DOHH2 (cell line): ENCODE measurements at regions not wholly inside any gene's neighbourhood (a gene's known extent, or its start where the extent isn't known, plus 50 kb on each side); places are given as distances from the start of the nearest gene placed in this dataset.

ENCODE experiments used
- H3F3A ChIP-seq: fragments of 200-600 bp; sonication (generic), shearing (Covaris generic); 2 replicates; pipeline ENCODE4 v1.6.0; 2016; ENCODE audit warnings: antibody characterized with exemption, mild to moderate bottlenecking; ENCODE audit not compliant: control insufficient read depth, insufficient read depth
- H3K27ac ChIP-seq: fragments of 200-600 bp; sonication (generic); 2 replicates; pipeline ENCODE4 v1.5.1; 2014; ENCODE audit warnings: low read depth, mild to moderate bottlenecking, low read length, moderate library complexity
- H3K27me3 ChIP-seq: fragments of 200-600 bp; sonication (generic); 2 replicates; pipeline ENCODE4 v1.6.1; 2014; ENCODE audit warnings: mild to moderate bottlenecking, low read length, mixed read lengths; ENCODE audit not compliant: control insufficient read depth
- H3K36me3 ChIP-seq: fragments of 200-600 bp; sonication (generic); 2 replicates; pipeline ENCODE4 v1.6.1; 2014; ENCODE audit warnings: mild to moderate bottlenecking, low read length, moderate library complexity, mixed read lengths; ENCODE audit not compliant: control insufficient read depth
- H3K4me1 ChIP-seq: fragments of 200-600 bp; sonication (generic); 2 replicates; pipeline ENCODE4 v1.6.1; 2014; ENCODE audit warnings: mild to moderate bottlenecking, low read length, mixed read lengths; ENCODE audit not compliant: control insufficient read depth
- H3K4me2 ChIP-seq: fragments of 200-600 bp; sonication (generic); 2 replicates; pipeline ENCODE4 v1.6.0; 2014; ENCODE audit warnings: mild to moderate bottlenecking, low read length, moderate library complexity
- H3K4me3 ChIP-seq: fragments of 200-600 bp; sonication (generic); 2 replicates; pipeline ENCODE4 v1.5.1; 2014; ENCODE audit warnings: mild to moderate bottlenecking, low read length, mixed read lengths
- H3K79me2 ChIP-seq: fragments of 200-600 bp; sonication (generic); 2 replicates; pipeline ENCODE4 v1.6.1; 2014; ENCODE audit warnings: mild to moderate bottlenecking, low read length, mixed read lengths; ENCODE audit not compliant: control insufficient read depth
- H3K9me2 ChIP-seq: fragments of 200-600 bp; sonication (generic); replicated peaks from 2 replicates; pipeline ENCODE4 v1.6.1; 2014; ENCODE audit warnings: mild to moderate bottlenecking, low read length, mixed read lengths; ENCODE audit not compliant: control insufficient read depth
- H3K9me3 ChIP-seq: fragments of 200-600 bp; sonication (generic); 2 replicates; pipeline ENCODE4 v1.6.1; 2014; ENCODE audit warnings: antibody characterized with exemption, low read length, mixed read lengths; ENCODE audit not compliant: control insufficient read depth, insufficient read depth
- H4K20me1 ChIP-seq: fragments of 200-600 bp; sonication (generic); 2 replicates; pipeline ENCODE4 v1.6.0; 2014; ENCODE audit warnings: low read depth, mild to moderate bottlenecking, antibody characterized with exemption, low read length, moderate library complexity; ENCODE audit not compliant: control insufficient read depth, insufficient read depth
- EZH2phosphoT487 ChIP-seq: fragments of 200-600 bp; sonication (generic); IDR thresholded peaks from 2 replicates; pipeline ENCODE4 v1.6.1; 2017; ENCODE audit warnings: borderline replicate concordance, mild to moderate bottlenecking, antibody characterized with exemption, low read length, moderate library complexity, mixed read lengths
- TF ChIP-seq, protein P1 (sequence below): fragments of 200-600 bp; sonication (generic); IDR thresholded peaks from one replicate; pipeline ENCODE4 v1.5.1; 2014; ENCODE audit warnings: antibody characterized with exemption, mild to moderate bottlenecking, low read depth, low read length; ENCODE audit not compliant: poor library complexity, severe bottlenecking

DNA sequence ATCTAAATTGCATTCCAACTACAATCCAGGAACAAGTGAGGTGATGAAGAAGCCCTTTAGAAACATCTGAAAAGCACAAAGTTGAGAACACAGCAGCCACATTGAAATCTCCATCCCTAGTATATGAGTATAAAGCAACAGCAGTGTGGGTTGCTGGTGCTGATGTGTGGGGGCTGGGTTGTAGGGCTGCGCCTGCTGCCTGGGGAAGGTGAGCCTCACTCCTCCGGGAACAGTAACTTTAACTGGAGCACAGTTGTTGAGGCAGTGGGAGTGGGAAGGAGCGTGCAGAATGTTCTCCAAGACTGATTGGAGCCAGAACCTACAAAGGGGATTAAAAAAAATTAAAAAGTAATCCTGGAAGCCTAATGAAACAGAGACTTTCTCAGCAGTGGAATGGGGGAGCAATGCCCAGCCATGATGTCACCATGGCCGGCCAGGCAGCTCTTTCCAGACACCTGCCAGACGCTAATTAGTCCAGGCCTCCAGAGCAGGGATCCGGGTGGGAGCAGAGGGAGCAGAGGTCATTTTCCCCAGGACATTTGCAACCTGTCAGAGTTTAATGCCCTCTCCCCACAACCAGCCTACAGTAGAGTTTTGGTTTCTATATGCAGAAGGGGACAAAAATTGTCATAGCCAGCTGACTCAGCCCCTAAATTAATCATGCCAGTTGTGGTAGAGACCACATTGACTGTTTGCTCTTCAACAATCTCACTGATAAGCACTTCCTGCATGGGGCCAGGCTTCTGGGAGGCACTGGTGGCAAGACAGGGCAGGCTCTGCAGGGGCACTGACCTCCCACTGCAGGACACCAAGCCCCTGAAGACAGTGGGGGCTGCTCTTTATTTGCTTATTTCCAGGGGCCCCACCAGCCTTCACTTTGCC, 133.0 kb upstream of the ZNF32 start:
- Histone ChIP-seq H3K9me3 (no peaks in the 10 kb centered on the region), H3K36me3 (no peaks in the 10 kb centered on the region), H3K4me2 (no peak overlapping the region), H3K4me3 (no peak overlapping the region), H3K4me1 (no peaks in the 10 kb centered on the region), H3K9me2 (no peaks in the 10 kb centered on the region), H3K27me3 (no peaks in the 10 kb centered on the region), H4K20me1 (no peaks in the 10 kb centered on the region), H3K27ac (no peak overlapping the region), H3K79me2 (no peaks in the 10 kb centered on the region), H3F3A (no peaks in the 10 kb centered on the region)
- TF ChIP-seq, protein P1, sequence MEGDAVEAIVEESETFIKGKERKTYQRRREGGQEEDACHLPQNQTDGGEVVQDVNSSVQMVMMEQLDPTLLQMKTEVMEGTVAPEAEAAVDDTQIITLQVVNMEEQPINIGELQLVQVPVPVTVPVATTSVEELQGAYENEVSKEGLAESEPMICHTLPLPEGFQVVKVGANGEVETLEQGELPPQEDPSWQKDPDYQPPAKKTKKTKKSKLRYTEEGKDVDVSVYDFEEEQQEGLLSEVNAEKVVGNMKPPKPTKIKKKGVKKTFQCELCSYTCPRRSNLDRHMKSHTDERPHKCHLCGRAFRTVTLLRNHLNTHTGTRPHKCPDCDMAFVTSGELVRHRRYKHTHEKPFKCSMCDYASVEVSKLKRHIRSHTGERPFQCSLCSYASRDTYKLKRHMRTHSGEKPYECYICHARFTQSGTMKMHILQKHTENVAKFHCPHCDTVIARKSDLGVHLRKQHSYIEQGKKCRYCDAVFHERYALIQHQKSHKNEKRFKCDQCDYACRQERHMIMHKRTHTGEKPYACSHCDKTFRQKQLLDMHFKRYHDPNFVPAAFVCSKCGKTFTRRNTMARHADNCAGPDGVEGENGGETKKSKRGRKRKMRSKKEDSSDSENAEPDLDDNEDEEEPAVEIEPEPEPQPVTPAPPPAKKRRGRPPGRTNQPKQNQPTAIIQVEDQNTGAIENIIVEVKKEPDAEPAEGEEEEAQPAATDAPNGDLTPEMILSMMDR = no peak
- TF ChIP-seq EZH2phosphoT487 = no peak

DNA sequence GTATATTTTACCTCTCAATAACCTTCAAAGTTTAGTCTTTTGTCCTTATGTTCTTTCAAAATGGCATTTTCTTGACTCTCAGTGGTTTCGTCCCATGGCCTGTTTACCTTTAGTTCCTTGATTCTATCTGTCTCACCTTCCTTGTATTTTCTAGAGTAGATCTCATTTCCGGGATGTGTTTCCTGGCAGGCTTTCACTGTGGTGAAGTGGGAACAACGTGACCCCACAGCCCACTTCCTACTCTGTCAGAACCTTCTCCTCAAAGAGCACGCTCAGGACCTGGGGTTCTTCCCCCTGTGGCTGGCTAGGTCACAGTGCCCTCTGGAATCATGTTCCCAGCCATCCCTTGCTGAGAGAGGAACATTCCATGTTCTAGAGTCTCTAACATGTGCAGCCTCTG, 129.9 kb upstream of the ZNF32 start:
- H3K36me3 ChIP-seq = no peaks in the 10 kb centered on the region
- H3F3A ChIP-seq = no peaks in the 10 kb centered on the region
- no peak overlapping the region for H3K27ac ChIP-seq

DNA sequence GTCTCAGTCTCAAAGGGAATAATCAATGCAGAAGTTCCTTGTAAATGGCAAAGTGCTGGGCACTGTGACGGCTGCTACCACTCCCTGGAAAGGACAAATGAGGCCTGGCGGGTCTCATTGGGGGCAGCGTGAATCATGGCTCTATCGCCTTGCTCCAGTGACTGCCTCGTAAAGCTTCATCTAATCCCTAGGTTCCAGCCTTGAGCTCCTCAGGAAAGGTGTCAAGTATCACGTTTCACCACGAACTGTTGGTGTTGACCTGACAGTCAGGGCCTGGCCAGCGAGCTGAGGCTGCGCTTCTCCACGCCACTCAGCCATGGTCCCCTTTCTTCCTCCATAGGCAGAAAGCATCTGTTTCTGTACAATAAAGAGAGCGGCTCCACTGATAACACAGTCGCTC, 126.7 kb upstream of the ZNF32 start:
- H3K27me3 ChIP-seq = no peaks in the 10 kb centered on the region
- H3K79me2 ChIP-seq = no peaks in the 10 kb centered on the region
- H3K27ac ChIP-seq = no peak overlapping the region
- H3K9me3 ChIP-seq = no peaks in the 10 kb centered on the region
- TF ChIP-seq, protein P1 = no peak
- no peak for TF ChIP-seq EZH2phosphoT487
- H3K4me2 ChIP-seq = no peak overlapping the region
- H3K9me2 ChIP-seq = no peaks in the 10 kb centered on the region
- no peaks in the 10 kb centered on the region for H3F3A ChIP-seq
- H3K4me3 ChIP-seq = no peak overlapping the region
- no peaks in the 10 kb centered on the region for H4K20me1 ChIP-seq
- H3K36me3 ChIP-seq = no peaks in the 10 kb centered on the region
- no peaks in the 10 kb centered on the region for H3K4me1 ChIP-seq

More for the DNA sequence above, 129.9 kb upstream of the ZNF32 start:
- Histone ChIP-seq H3K9me3 (no peaks in the 10 kb centered on the region), H3K4me1 (no peaks in the 10 kb centered on the region), H3K79me2 (no peaks in the 10 kb centered on the region), H3K4me3 (no peak overlapping the region), H4K20me1 (no peaks in the 10 kb centered on the region), H3K4me2 (no peak overlapping the region), H3K27me3 (no peaks in the 10 kb centered on the region), H3K9me2 (no peaks in the 10 kb centered on the region)
- TF ChIP-seq EZH2phosphoT487 = no peak
- TF ChIP-seq, protein P1 = no peak
